ENCODE measurements at regions not wholly inside any gene's neighbourhood (a gene's known extent, or its start where the extent isn't known, plus 50 kb on each side); places are given as distances from the start of the nearest gene placed in this dataset.

DNA sequence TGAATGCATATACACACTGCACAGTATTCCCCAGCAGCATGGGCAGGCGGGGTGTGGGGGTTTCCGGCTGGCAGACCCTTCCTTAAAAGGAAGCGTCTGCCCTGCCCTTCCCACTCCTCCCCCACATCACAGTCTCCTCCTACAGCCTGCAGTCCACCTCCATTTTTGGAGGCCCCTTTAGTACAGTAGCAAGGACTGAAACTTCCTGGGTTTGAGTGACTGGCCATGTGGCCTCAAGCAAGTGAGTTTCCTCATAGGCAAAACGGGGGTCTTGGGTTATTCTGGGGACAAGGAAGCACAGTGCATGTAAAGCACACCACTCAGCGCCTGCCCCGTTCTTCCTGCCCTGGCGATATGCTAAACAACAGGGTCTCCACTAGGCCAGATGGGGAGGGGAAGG, 62.1 kb upstream of the COL13A1 start:
- H3K27ac ChIP-seq = no peak overlapping the region
- H3K4me1 ChIP-seq = peaks cover 29% of the 10 kb centered on the region
- 78 to 83% (median 78%) methylated on average over 7 of the region's 7 CpGs for WGBS, 3 donors
- no peak overlapping the region for H3K4me3 ChIP-seq
- intact Hi-C loops (cut with DNase I) = loop anchor here in 1 of 2 donors (5.0 kb wide), 1 partner anchor 173 kb away; no protein-coding TSS in a partner anchor
- H3K9me3 ChIP-seq = no peaks in the 10 kb centered on the region
- no peak for DNase-seq
- H3K36me3 ChIP-seq (ENCODE audit: insufficient read depth in 1 of 2, low read depth in 1 of 2) = no peaks in the 10 kb centered on the region
- no peak for ATAC-seq
- H3K27me3 ChIP-seq (ENCODE audit: insufficient read depth in 3 of 3, low read length in 2 of 3) = no peaks in the 10 kb centered on the region
- no peak for TF ChIP-seq CTCF (IDR thresholded peaks at IDR 0.05)

- no peak overlapping the region for H3K4me3 ChIP-seq
- no peak overlapping the region for H3K27ac ChIP-seq
- intact Hi-C loops (cut with DNase I) = loop anchor here in 1 of 2 donors (5.0 kb wide), 1 partner anchor 172 kb away; no protein-coding TSS in a partner anchor
- no peaks in the 10 kb centered on the region for H3K9me3 ChIP-seq
- H3K4me1 ChIP-seq = peaks cover 25% of the 10 kb centered on the region
- no peak for ATAC-seq
- TF ChIP-seq CTCF (IDR thresholded peaks at IDR 0.05) = no peak
- H3K27me3 ChIP-seq (ENCODE audit: insufficient read depth in 3 of 3, low read length in 2 of 3) = no peaks in the 10 kb centered on the region
- no peaks in the 10 kb centered on the region for H3K36me3 ChIP-seq (ENCODE audit: insufficient read depth in 1 of 2, low read depth in 1 of 2)
- WGBS, 3 donors = 91 to 98% (median 96%) methylated on average over 3 of the region's 3 CpGs
- DNase-seq = no peak
These were observed 61.6 kb upstream of the COL13A1 start for GRCh38 chr10:69740126-69740525.

- Histone ChIP-seq H3K27ac (no peak overlapping the region), H3K27me3 (ENCODE audit: insufficient read depth in 3 of 3, low read length in 2 of 3) (no peaks in the 10 kb centered on the region), H3K36me3 (ENCODE audit: insufficient read depth in 1 of 2, low read depth in 1 of 2) (no peaks in the 10 kb centered on the region), H3K9me3 (no peaks in the 10 kb centered on the region), H3K4me3 (no peak overlapping the region), H3K4me1 (peaks cover 16% of the 10 kb centered on the region)
- intact Hi-C loops (cut with DNase I) = loop anchor here in 1 of 2 donors (5.0 kb wide), 1 partner anchor 171 kb away; no protein-coding TSS in a partner anchor
- 94 to 100% (median 96%) methylated on average over 1 of the region's 1 CpG for WGBS, 3 donors
- ATAC-seq = no peak
- no peak for TF ChIP-seq CTCF (IDR thresholded peaks at IDR 0.05)
- DNase-seq = no peak
These were observed 60.5 kb upstream of the COL13A1 start for GRCh38 chr10:69741252-69741651.

DNA sequence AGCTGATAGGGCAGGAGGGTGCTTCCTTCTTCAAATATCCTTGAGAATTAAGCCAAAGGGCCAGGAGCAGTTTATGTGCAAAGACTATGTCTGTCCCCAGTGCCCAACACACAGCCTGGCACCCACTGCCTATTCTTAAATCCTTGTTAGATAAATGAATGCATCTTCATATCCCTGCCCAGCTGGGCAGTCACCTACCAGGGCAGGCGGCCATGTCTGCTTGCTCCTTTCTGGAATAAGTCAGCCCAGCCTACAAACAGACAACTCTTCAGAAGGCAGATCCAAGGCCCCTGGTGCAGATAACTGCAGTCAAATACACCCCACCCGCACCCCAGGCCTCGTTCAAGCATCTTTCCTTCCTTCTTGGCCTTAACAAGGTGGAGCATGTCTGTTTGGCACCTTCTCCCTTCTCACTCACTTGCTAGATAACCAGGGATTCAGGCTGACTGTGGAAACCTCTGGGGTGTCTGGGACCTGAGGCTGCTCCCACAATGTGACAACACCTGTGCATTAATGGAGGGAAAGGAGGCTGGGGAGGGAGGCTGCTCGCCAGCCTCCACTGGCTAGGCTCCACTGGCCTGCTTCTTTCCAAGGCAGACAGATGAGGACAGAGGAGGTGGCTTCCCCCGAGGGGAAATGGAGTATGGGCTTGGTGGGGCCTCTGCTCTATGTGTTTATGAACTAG, 59.9 kb upstream of the COL13A1 start:
- DNase-seq (no peak), ATAC-seq (no peak)
- TF ChIP-seq CTCF (IDR thresholded peaks at IDR 0.05) = no peak

GRCh38 chr10:69742356-69742695, 59.4 kb upstream of the COL13A1 start:
- Histone ChIP-seq H3K36me3 (ENCODE audit: insufficient read depth in 1 of 2, low read depth in 1 of 2) (no peaks in the 10 kb centered on the region), H3K9me3 (no peaks in the 10 kb centered on the region), H3K27me3 (ENCODE audit: insufficient read depth in 3 of 3, low read length in 2 of 3) (no peaks in the 10 kb centered on the region), H3K4me1 (peaks cover 7% of the 10 kb centered on the region), H3K27ac (no peak overlapping the region), H3K4me3 (no peak overlapping the region)
- DNase-seq (no peak), ATAC-seq (no peak)
- 90 to 100% (median 97%) methylated on average over 1 of the region's 1 CpG for WGBS, 3 donors
- intact Hi-C loops (cut with DNase I) = loop anchor here in 1 of 2 donors (5.0 kb wide), 1 partner anchor 170 kb away; no protein-coding TSS in a partner anchor
- TF ChIP-seq CTCF (IDR thresholded peaks at IDR 0.05) = no peak

More for the DNA sequence above, 59.9 kb upstream of the COL13A1 start:
- no peaks in the 10 kb centered on the region for H3K36me3 ChIP-seq (ENCODE audit: insufficient read depth in 1 of 2, low read depth in 1 of 2)
- H3K27ac ChIP-seq = no peak overlapping the region
- 83 to 95% (median 85%) methylated on average over 5 of the region's 5 CpGs for WGBS, 3 donors
- H3K4me3 ChIP-seq = no peak overlapping the region
- intact Hi-C loops (cut with DNase I) = loop anchor here in 1 of 2 donors (5.0 kb wide), 1 partner anchor 170 kb away; no protein-coding TSS in a partner anchor
- no peaks in the 10 kb centered on the region for H3K27me3 ChIP-seq (ENCODE audit: insufficient read depth in 3 of 3, low read length in 2 of 3)
- H3K9me3 ChIP-seq = no peaks in the 10 kb centered on the region
- peaks cover 10% of the 10 kb centered on the region for H3K4me1 ChIP-seq

Data from psoas muscle (tissue), 7 donors.